ENCODE measurements at regions not wholly inside any gene's neighbourhood (a gene's known extent, or its start where the extent isn't known, plus 50 kb on each side); places are given as distances from the start of the nearest gene placed in this dataset.
"Not testable (repeated sequence)": the region's sequence is repeated elsewhere in the genome, so short reads cannot be mapped to it uniquely, and the experiment has no call there.

- DNase-seq (ENCODE audit: low read depth in 1 of 2, low spot score in 1 of 2) (no peak), ATAC-seq (no peak), FAIRE-seq (no peak)
- WGBS (ENCODE audit: missing lambda C conversion rate) = 14% methylated on average over 5 of the region's 5 CpGs
- Histone ChIP-seq H3K4me3 (no peak overlapping the region), H3K4me2 (peak overlapping the region; percentile 50), H3K9me3 (no peaks in the 10 kb centered on the region), H3K27ac (no peak overlapping the region), H3K4me1 (peaks cover 8% of the 10 kb centered on the region; the same call in 2 of the 3 replicates)
- no peak for TF ChIP-seq KDM1A (IDR thresholded peaks at IDR 0.05; ENCODE audit: low read depth)
- TF ChIP-seq E2F6 (IDR thresholded peaks at IDR 0.05; ENCODE audit: borderline replicate concordance, low read depth) = no peak
- no peak for TF ChIP-seq ZC3H11A (IDR thresholded peaks at IDR 0.05)
- TF ChIP-seq ZNF302 (CRISPR knock-in tag; IDR thresholded peaks at IDR 0.05) = no peak
- TF ChIP-seq POLR2AphosphoS2 (conservative IDR thresholded peaks at IDR 0.05; ENCODE audit: low read length) = no peak
- TF ChIP-seq EHMT2 (IDR thresholded peaks at IDR 0.05; ENCODE audit: low read depth) = no peak
- TF ChIP-seq TP53 (CRISPR knock-in tag; IDR thresholded peaks at IDR 0.05) = no peak
- TF ChIP-seq JUN (IDR thresholded peaks at IDR 0.05) = no peak
- ChIA-PET CTCF (no interaction called here), POLR2A (no interaction called here)
Measured at GRCh38 chr11:21653951-21654421, 538.9 kb upstream of the ANO5 start.

DNA sequence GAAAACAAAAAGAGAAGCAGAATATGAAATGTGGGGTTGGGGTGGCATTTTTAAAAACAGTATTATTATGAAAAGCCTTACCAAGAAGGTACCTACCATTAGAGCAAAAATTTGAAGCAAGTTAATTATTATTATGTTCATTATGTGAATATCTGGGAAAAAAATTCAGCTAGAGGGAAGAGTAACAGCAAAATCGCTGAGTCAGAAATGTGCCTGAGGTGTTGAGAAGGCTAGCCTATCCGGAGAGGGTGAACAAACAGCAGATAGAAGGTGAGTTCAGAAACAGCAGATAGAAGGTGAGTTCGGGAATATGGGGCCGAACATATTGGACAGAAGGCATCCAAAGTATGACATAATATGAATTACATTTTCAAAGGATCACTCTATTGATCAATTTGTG is 536.8 kb upstream of the ANO5 start:
- H3K4me1 ChIP-seq = peaks cover 8% of the 10 kb centered on the region; the same call in 2 of the 3 replicates
- ATAC-seq (no peak), FAIRE-seq (no peak), DNase-seq (ENCODE audit: low read depth in 1 of 2, low spot score in 1 of 2) (peak in 1 of 2 experiments; percentile 18)
- no peak overlapping the region for H3K27ac ChIP-seq
- WGBS (ENCODE audit: missing lambda C conversion rate) = 27% methylated on average over 4 of the region's 4 CpGs
- peak overlapping the region; percentile 16; the same call in 2 of the 3 replicates for H3K4me2 ChIP-seq
- CTCF ChIA-PET = no interaction called here
- POLR2A ChIA-PET = no interaction called here
- TF ChIP-seq HOXB5 (CRISPR knock-in tag; IDR thresholded peaks at IDR 0.05) (no peak), KDM1A (IDR thresholded peaks at IDR 0.05; ENCODE audit: low read depth) (no peak), MAFK (IDR thresholded peaks at IDR 0.05; ENCODE audit: partially characterized antibody) (peak; percentile 82)
- H3K4me3 ChIP-seq = no peak overlapping the region
- H3K9me3 ChIP-seq = no peaks in the 10 kb centered on the region

DNA sequence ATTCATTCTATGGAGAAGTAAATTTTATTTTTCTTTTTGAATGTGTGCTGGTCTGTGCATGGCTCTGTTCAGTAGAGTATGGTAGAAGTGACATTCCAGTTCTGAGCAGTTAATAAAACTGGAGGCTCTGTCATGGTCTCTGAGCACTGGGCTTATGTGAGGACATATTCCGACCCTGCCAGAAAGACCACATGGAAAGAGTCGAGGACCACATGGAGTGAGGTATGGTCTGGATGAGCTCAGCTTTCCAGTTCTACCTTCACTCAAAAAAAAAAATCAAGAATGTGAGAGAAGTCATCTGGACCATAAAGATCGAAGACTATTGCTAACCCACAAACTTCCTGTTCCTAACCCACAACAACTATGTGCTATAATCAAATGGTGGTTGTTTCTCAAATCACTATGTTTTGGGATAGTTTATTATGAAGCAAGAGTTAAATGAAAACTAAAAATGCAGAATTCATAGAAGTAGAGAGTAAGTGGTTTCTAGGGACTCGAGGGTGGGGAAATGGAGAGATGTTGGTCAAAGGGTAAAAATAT is 534.2 kb upstream of the ANO5 start:
- WGBS (ENCODE audit: missing lambda C conversion rate) = 39% methylated on average over 4 of the region's 4 CpGs
- POLR2A ChIA-PET = no interaction called here
- FAIRE-seq (no peak), DNase-seq (ENCODE audit: low read depth in 1 of 2, low spot score in 1 of 2) (no peak), ATAC-seq (no peak)
- Histone ChIP-seq H3K27ac (no peak overlapping the region), H3K9me3 (no peaks in the 10 kb centered on the region), H3K4me1 (peaks cover 6% of the 10 kb centered on the region; the same call in 2 of the 3 replicates), H3K4me2 (no peak overlapping the region), H3K4me3 (no peak overlapping the region)
- TF ChIP-seq CBX2 (IDR thresholded peaks at IDR 0.05; ENCODE audit: borderline replicate concordance, low read depth) (no peak), SMC3 (IDR thresholded peaks at IDR 0.05) (no peak), ATOH8 (CRISPR knock-in tag; IDR thresholded peaks at IDR 0.05; ENCODE audit: low read depth) (no peak), ZFP36 (IDR thresholded peaks at IDR 0.05; ENCODE audit: borderline replicate concordance, partially characterized antibody) (no peak), ZSCAN20 (CRISPR knock-in tag; IDR thresholded peaks at IDR 0.05) (no peak), TP53 (CRISPR knock-in tag; IDR thresholded peaks at IDR 0.05) (no peak), RAD21 (conservative IDR thresholded peaks at IDR 0.05 in 1 of 2, IDR thresholded peaks at IDR 0.05 in 1 of 2) (no peak), JUNB (IDR thresholded peaks at IDR 0.05) (no peak)
- TF ChIP-seq, protein P1, sequence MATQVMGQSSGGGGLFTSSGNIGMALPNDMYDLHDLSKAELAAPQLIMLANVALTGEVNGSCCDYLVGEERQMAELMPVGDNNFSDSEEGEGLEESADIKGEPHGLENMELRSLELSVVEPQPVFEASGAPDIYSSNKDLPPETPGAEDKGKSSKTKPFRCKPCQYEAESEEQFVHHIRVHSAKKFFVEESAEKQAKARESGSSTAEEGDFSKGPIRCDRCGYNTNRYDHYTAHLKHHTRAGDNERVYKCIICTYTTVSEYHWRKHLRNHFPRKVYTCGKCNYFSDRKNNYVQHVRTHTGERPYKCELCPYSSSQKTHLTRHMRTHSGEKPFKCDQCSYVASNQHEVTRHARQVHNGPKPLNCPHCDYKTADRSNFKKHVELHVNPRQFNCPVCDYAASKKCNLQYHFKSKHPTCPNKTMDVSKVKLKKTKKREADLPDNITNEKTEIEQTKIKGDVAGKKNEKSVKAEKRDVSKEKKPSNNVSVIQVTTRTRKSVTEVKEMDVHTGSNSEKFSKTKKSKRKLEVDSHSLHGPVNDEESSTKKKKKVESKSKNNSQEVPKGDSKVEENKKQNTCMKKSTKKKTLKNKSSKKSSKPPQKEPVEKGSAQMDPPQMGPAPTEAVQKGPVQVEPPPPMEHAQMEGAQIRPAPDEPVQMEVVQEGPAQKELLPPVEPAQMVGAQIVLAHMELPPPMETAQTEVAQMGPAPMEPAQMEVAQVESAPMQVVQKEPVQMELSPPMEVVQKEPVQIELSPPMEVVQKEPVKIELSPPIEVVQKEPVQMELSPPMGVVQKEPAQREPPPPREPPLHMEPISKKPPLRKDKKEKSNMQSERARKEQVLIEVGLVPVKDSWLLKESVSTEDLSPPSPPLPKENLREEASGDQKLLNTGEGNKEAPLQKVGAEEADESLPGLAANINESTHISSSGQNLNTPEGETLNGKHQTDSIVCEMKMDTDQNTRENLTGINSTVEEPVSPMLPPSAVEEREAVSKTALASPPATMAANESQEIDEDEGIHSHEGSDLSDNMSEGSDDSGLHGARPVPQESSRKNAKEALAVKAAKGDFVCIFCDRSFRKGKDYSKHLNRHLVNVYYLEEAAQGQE (IDR thresholded peaks at IDR 0.05) = no peak
- TF ChIP-seq, protein P2, sequence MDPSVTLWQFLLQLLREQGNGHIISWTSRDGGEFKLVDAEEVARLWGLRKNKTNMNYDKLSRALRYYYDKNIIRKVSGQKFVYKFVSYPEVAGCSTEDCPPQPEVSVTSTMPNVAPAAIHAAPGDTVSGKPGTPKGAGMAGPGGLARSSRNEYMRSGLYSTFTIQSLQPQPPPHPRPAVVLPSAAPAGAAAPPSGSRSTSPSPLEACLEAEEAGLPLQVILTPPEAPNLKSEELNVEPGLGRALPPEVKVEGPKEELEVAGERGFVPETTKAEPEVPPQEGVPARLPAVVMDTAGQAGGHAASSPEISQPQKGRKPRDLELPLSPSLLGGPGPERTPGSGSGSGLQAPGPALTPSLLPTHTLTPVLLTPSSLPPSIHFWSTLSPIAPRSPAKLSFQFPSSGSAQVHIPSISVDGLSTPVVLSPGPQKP (IDR thresholded peaks at IDR 0.05; ENCODE audit: low read depth, low read length) = no peak
- TF ChIP-seq, protein P3, sequence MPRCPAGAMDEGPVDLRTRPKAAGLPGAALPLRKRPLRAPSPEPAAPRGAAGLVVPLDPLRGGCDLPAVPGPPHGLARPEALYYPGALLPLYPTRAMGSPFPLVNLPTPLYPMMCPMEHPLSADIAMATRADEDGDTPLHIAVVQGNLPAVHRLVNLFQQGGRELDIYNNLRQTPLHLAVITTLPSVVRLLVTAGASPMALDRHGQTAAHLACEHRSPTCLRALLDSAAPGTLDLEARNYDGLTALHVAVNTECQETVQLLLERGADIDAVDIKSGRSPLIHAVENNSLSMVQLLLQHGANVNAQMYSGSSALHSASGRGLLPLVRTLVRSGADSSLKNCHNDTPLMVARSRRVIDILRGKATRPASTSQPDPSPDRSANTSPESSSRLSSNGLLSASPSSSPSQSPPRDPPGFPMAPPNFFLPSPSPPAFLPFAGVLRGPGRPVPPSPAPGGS (IDR thresholded peaks at IDR 0.05) = no peak
- CTCF ChIA-PET = no interaction called here

DNA sequence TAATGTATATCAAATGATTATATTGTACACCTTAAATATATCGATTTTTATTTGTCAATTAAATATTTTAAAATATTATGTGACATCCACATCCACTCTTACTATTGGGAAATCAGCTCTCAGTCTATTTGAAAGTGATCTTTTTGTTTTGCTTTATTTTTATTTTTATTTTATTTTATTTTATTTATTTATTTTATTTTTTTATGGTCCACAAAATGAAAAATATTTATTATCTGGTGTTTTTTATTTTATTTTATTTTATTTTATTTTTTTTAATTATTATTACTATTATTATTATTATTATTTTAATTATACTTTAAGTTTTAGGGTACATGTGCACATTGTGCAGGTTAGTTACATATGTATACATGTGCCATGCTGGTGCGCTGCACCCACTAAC is 533.5 kb upstream of the ANO5 start:
- DNase-seq (ENCODE audit: low read depth in 1 of 2, low spot score in 1 of 2); CTCF ChIA-PET; FAIRE-seq; H3K4me1 ChIP-seq; POLR2A ChIA-PET; H3K4me2 ChIP-seq; ATAC-seq; H3K4me3 ChIP-seq; H3K9me3 ChIP-seq; H3K27ac ChIP-seq: not testable (repeated sequence)
- WGBS (ENCODE audit: missing lambda C conversion rate) = 48% methylated on average over 2 of the region's 2 CpGs

Data from A549 (cell line).